ENCODE measurements at regions not wholly inside any gene's neighbourhood (a gene's known extent, or its start where the extent isn't known, plus 50 kb on each side); places are given as distances from the start of the nearest gene placed in this dataset.

GRCh38 chr4:18882468-18882867 is 860.9 kb upstream of the LCORL start:
- no peak for TF ChIP-seq CTCF (conservative IDR thresholded peaks at IDR 0.05; ENCODE audit: low read length)
- no peak for TF ChIP-seq EZH2phosphoT487 (IDR thresholded peaks at IDR 0.05; ENCODE audit: borderline replicate concordance)

Measured in Loucy (cell line).